ENCODE measurements at regions not wholly inside any gene's neighbourhood (a gene's known extent, or its start where the extent isn't known, plus 50 kb on each side); places are given as distances from the start of the nearest gene placed in this dataset.

DNA sequence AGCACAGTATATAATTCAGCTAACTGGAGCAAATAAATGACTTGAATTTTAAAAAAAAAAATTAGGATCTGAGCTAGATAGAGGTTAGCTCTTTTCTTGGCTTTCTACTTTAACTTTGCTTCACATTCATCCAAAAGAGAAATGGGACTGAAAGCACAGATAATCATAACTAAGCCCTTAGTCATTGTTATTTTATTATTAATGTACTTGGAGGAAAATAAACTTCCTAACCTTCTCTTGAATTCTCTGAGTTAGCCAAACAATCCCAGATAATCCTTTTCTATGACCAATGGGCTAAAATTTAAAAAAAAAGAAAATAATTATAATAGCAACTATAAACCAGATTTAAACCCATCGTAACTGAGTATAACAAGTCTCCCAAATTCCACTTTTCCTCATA lies 57.6 kb upstream of the RASA1 start:
- peak; percentile 78 for ATAC-seq (ENCODE audit: low read depth)

More for the DNA sequence above, 57.6 kb upstream of the RASA1 start:
- Histone ChIP-seq H2AFZ (replicated peaks; ENCODE audit: low read length, poor library complexity) (no peak overlapping the region), H2AK9ac (replicated peaks; ENCODE audit: low read depth, low read length, poor library complexity) (no peak overlapping the region), H2BK120ac (ENCODE audit: low read depth, low read length) (peak overlapping the region; percentile 45), H4K5ac (ENCODE audit: low read depth, low read length) (no peak overlapping the region), H4K8ac (ENCODE audit: low read depth in 2 of 2, low read length in 2 of 2) (no peak overlapping the region), H3K27ac (ENCODE audit: insufficient read depth, low read length) (no peak overlapping the region), H3K4me3 (ENCODE audit: insufficient read depth, low read depth, low read length) (no peak overlapping the region), H3K4ac (ENCODE audit: low read depth, low read length) (no peak overlapping the region), H4K20me1 (ENCODE audit: insufficient read depth, low read length) (no peaks in the 10 kb centered on the region), H3K4me2 (ENCODE audit: low read depth, low read length) (peak overlapping the region; percentile 56; the same call in 1 of the 2 replicates), H2BK15ac (ENCODE audit: low read depth, low read length) (0 out of 3 replicates have a peak overlapping the region, but pooled peaks have one; percentile 42), H3K18ac (ENCODE audit: low read depth, low read length) (no peak overlapping the region), H3K23ac (ENCODE audit: low read depth, low read length) (no peak overlapping the region), H2BK5ac (ENCODE audit: low read depth, low read length, poor library complexity, severe bottlenecking) (no peak overlapping the region), H3K9me3 (ENCODE audit: control insufficient read depth, insufficient read depth, low read length) (no peaks in the 10 kb centered on the region), H3K79me1 (ENCODE audit: low read depth in 1 of 2, low read length in 2 of 2) (no peaks in the 10 kb centered on the region), H3K4me1 (ENCODE audit: control insufficient read depth, insufficient read depth, low read length) (peaks cover 2% of the 10 kb centered on the region; the same call in 1 of the 2 replicates), H3K36me3 (ENCODE audit: control insufficient read depth, insufficient read depth, low read length) (no peaks in the 10 kb centered on the region), H2BK20ac (ENCODE audit: low read depth, low read length) (peak overlapping the region; percentile 90; the same call in 1 of the 2 replicates), H3K27me3 (ENCODE audit: control insufficient read depth, insufficient read depth, low read length) (no peaks in the 10 kb centered on the region), H2AK5ac (ENCODE audit: low read depth, low read length) (no peak overlapping the region), H3K9me1 (ENCODE audit: insufficient read depth, low read length) (no peaks in the 10 kb centered on the region), H4K91ac (ENCODE audit: insufficient read depth, low read depth, low read length) (no peak overlapping the region), H3K9ac (ENCODE audit: low read depth, low read length) (no peak overlapping the region), H3K14ac (replicated peaks; ENCODE audit: low read depth, low read length) (peak overlapping the region; percentile 12; the same call in 1 of the 2 replicates), H3K56ac (ENCODE audit: extremely low read depth, insufficient read depth, low read length) (no peak overlapping the region)
- in situ Hi-C loops (cut with MboI; ENCODE audit: low sequenced_read_pairs) (no loop called here), intact Hi-C loops (cut with micrococcal nuclease) (no loop called here), dilution Hi-C loops (cut with HindIII; ENCODE audit: low sequenced_read_pairs, unreplicated experiment) (no loop called here)
- TF ChIP-seq FOS (IDR thresholded peaks at IDR 0.05; ENCODE audit: low read depth, low read length), result 0 out of 2 replicates have a peak, but pooled peaks have one; percentile 5
- TF ChIP-seq SMC3 (IDR thresholded peaks at IDR 0.05; ENCODE audit: low read depth, low read length), result no peak
- no TSS peak for BruUV-seq (replicated peaks)
- peak; percentile 65 for DNase-seq
- no CpG with 5 or more reads among the region's 1 CpG for WGBS, 2 experiments (ENCODE audit: extremely low coverage in 2 of 2, insufficient read length in 1 of 2)
- POLR2A ChIA-PET (ENCODE audit: unreplicated experiment), result interaction anchor here (0.6 kb wide), 1 partner anchor 58 kb away, joined by 3 read pairs; the partner anchor contains the start of gene RASA1
- CTCF ChIA-PET, result no interaction called here
